CD4-positive, alpha-beta T cell treated with Interleukin-1 beta for 1 hour (primary cell): ENCODE measurements at regions not wholly inside any gene's neighbourhood (a gene's known extent, or its start where the extent isn't known, plus 50 kb on each side); places are given as distances from the start of the nearest gene placed in this dataset.

Experiments
- DNase-seq, 2 donors: peaks; one replicate each; pipeline ENCODE4 v3.0.0-alpha.2; 2020 to 2022

- peak in 1 of 2 donors; percentile 8 for DNase-seq
Measured at GRCh38 chr2:41414486-41415230, 633.2 kb upstream of the PKDCC start.

- no peak for DNase-seq
Measured at GRCh38 chr2:41417511-41417910, 630.3 kb upstream of the PKDCC start.

- no peak for DNase-seq
Measured at GRCh38 chr2:41420219-41420618, 627.6 kb upstream of the PKDCC start.

GRCh38 chr2:41420872-41421271, 626.9 kb upstream of the PKDCC start:
- DNase-seq: no peak

- no peak for DNase-seq
Measured at GRCh38 chr2:41431756-41432155, 616.1 kb upstream of the PKDCC start.

- DNase-seq: no peak
Measured at GRCh38 chr2:41432459-41432858, 615.4 kb upstream of the PKDCC start.

- no peak for DNase-seq
Measured at GRCh38 chr2:41434991-41435390, 612.8 kb upstream of the PKDCC start.

GRCh38 chr2:41441958-41442357, 605.9 kb upstream of the PKDCC start:
- DNase-seq: no peak

- DNase-seq: no peak
Measured at GRCh38 chr2:41445865-41446264, 602.0 kb upstream of the PKDCC start.

GRCh38 chr2:41446266-41446665, 601.6 kb upstream of the PKDCC start:
- DNase-seq: no peak

- DNase-seq: no peak
Measured at GRCh38 chr2:41448221-41448620, 599.6 kb upstream of the PKDCC start.

- no peak for DNase-seq
Measured at GRCh38 chr2:41457026-41457425, 590.8 kb upstream of the PKDCC start.

- no peak for DNase-seq
Measured at GRCh38 chr2:41460661-41461060, 587.2 kb upstream of the PKDCC start.

GRCh38 chr2:41464395-41464794, 583.4 kb upstream of the PKDCC start:
- no peak for DNase-seq

- no peak for DNase-seq
Measured at GRCh38 chr2:41475959-41476358, 571.9 kb upstream of the PKDCC start.

- no peak for DNase-seq
Measured at GRCh38 chr2:41482659-41483058, 565.2 kb upstream of the PKDCC start.

- no peak for DNase-seq
Measured at GRCh38 chr2:41483226-41483625, 564.6 kb upstream of the PKDCC start.

GRCh38 chr2:41483982-41484857, 563.6 kb upstream of the PKDCC start:
- DNase-seq: no peak

GRCh38 chr2:41484858-41485234, 563.0 kb upstream of the PKDCC start:
- no peak for DNase-seq

- DNase-seq: no peak
Measured at GRCh38 chr2:41486948-41487347, 560.9 kb upstream of the PKDCC start.

GRCh38 chr2:41488888-41489287, 558.9 kb upstream of the PKDCC start:
- DNase-seq: no peak

GRCh38 chr2:41489638-41490037, 558.2 kb upstream of the PKDCC start:
- DNase-seq: no peak

GRCh38 chr2:41495050-41495449, 552.8 kb upstream of the PKDCC start:
- DNase-seq: no peak

- DNase-seq: no peak
Measured at GRCh38 chr2:41496908-41497307, 550.9 kb upstream of the PKDCC start.
